ENCODE measurements at regions not wholly inside any gene's neighbourhood (a gene's known extent, or its start where the extent isn't known, plus 50 kb on each side); places are given as distances from the start of the nearest gene placed in this dataset.

GRCh38 chrX:43580621-43581020, 75.5 kb upstream of the MAOA start:
- DNase-seq (ENCODE audit: low read depth in 2 of 2), result no peak

- no peak for DNase-seq (ENCODE audit: low read depth in 2 of 2)
Observed at GRCh38 chrX:43581167-43581566, 74.9 kb upstream of the MAOA start.

- DNase-seq (ENCODE audit: low read depth in 2 of 2), result no peak
Observed at GRCh38 chrX:43581888-43582539, 74.1 kb upstream of the MAOA start.

DNA sequence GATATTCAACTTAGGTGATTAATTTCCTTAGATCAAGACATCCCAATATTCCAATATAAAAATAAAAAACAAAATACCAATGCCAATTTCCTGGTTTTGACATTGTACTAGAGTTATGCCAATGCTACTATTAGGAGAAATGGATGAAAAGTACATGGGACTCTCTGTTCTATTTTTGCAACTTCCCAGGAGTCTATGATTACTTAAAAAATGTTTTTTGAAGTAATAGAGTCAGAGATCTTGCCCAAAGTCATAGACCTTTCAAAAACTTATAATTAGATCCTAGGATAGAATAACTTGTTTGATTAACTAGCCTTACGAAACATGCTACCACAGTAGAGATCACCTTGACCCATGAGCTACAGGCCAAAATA, 73.6 kb upstream of the MAOA start:
- DNase-seq (ENCODE audit: low read depth in 2 of 2), result no peak

DNA sequence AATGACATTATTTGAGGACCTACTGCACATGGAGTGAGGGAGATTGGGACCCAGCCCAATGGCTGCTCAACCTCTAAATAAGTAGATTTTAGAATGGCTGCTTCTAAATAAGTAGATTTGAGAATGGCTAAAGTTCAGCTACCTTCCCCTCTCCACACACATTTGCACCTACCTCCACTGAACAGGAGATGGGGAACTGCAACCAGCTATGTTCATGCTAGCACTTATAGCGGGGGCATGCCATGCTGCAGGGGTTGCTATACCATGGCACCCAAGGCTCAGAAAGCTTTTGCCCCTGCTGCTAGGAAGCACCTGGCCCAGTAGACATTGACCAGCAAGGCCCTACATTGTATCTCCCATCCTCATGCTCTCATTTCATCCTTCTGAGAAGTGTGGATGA, 70.2 kb upstream of the MAOA start:
- DNase-seq (ENCODE audit: low read depth in 2 of 2), result no peak

DNA sequence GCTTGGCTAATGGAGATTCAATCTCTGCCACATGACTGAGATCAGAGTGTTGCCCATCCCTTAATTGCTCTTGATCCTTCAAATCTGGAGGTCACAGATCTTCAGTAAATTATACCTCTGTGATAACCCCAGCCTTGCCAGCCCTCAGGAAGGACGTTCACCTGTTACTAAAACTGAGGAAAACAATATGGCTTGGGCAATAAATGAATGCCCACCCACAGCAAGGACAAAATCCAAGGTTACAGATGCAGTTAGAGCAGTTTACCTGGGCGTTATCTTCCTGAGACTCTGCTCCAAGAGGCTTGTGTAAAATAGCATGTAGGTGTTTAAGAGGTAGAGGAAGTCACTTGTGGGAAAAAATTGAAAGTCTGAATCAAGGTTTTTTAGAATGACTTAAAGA, 69.3 kb upstream of the MAOA start:
- no peak for DNase-seq (ENCODE audit: low read depth in 2 of 2)

DNA sequence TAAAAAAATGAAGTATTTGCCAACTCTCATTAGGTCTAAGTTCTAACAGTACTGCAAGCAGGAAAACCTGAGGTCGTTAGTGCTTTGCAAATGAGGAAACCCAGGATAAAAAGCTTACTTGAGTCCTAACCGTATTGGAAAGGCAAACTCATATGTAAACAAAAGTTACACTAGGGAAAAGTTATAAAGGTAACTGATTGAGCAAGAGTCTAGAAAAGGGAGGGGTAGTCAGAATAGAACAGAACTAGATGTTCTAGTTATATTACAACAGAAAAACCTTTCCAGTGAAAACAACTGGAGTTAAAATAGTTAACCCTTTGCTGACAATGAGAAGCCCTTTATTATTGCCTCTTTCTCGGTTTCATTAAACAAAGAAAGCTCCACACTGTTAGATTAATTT, 66.4 kb upstream of the MAOA start:
- DNase-seq (ENCODE audit: low read depth in 2 of 2), result no peak

GRCh38 chrX:43590150-43590549, 65.9 kb upstream of the MAOA start:
- DNase-seq (ENCODE audit: low read depth in 2 of 2), result no peak

GRCh38 chrX:43592597-43592996, 63.5 kb upstream of the MAOA start:
- DNase-seq (ENCODE audit: low read depth in 2 of 2), result no peak

DNA sequence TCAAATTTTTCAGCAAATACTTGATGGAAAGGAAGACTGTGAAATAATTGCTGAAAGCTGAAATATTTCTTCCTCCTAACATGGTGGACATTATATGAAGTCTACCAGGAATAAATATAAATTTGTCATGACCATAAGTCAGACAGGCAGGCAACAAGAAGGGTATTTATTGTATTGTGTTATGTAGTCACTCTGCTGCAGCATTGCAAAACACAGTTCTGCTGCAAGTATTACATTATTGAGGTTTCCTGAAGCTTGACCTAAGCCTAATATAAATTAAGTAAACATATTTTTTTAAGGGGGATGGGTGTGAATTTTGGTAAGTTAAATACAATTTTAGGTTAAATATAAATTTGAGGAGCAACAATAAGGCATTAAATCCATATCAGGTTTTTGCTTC, 60.2 kb upstream of the MAOA start:
- DNase-seq (ENCODE audit: low read depth in 2 of 2), result no peak

DNA sequence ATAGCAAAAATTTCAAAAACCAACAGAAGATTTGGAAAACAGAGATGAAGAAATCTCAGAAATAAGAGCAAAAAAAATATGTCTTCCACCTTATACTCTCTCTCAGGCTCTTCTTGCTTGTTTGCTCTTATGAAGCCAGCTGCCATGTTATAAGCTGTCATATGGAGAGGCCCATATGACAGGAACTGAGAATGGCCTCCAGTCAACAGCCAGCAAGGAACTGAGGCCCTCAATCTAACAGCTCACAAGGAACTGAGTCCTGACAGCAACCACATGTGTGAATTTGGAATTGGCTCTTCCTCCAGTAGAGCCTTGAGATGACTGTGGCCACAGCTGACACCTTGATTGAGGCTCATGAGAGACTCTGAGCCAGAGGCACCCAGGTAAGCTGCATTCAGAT, 51.3 kb upstream of the MAOA start:
- DNase-seq (ENCODE audit: low read depth in 2 of 2), result no peak

DNA sequence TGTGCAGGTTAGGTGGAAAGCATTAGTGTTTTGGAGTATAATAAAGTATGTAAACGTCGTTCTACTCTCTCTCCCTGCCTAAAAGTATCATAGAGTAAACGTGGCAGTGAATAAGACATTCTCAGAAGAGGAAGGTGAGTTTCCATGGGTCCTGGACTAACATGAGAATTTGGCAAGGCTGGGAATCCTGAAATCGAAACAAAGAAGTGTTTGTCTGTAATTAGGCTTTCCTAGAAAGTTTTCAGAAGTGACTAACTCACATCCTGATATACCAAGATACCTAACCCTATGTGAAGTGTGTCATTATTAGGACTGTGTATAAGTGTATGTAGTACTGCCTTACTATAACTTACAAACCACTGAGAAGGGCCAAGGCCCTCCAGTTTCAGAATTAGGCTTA, 50.7 kb upstream of the MAOA start:
- DNase-seq (ENCODE audit: low read depth in 2 of 2), result no peak
